OCI-LY3 (cell line): ENCODE measurements at regions not wholly inside any gene's neighbourhood (a gene's known extent, or its start where the extent isn't known, plus 50 kb on each side); places are given as distances from the start of the nearest gene placed in this dataset.

Experiments
- H2AFZ ChIP-seq: fragments of 200-600, 300-600 bp; shearing (Covaris generic); 2 replicates; pipeline ENCODE4 v1.6.0; 2014; ENCODE audit warnings: antibody characterized with exemption, low read depth, low read length
- H3K27ac ChIP-seq: fragments of 200-600, 300-600 bp; sonication (generic); 2 replicates; pipeline ENCODE4 v1.5.1; 2014; ENCODE audit warnings: mild to moderate bottlenecking, low read length, moderate library complexity, mixed read lengths
- H3K27me3 ChIP-seq: fragments of 200-600, 300-600 bp; sonication (generic); 2 replicates; pipeline ENCODE4 v1.6.1; 2014; ENCODE audit warnings: low read depth, low read length, mixed read lengths
- H3K36me3 ChIP-seq: fragments of 200-600, 300-600 bp; sonication (generic); replicated peaks from 2 replicates; pipeline ENCODE3; 2014; ENCODE audit warnings: low read depth, low read length, mixed read lengths
- H3K4me1 ChIP-seq: fragments of 300-600, 200-600 bp; sonication (generic); 2 replicates; pipeline ENCODE4 v1.6.1; 2014; ENCODE audit warnings: low read length, mixed read lengths
- H3K4me2 ChIP-seq: fragments of 200-600, 300-600 bp; sonication (generic); 2 replicates; pipeline ENCODE4 v1.6.1; 2014; ENCODE audit warnings: low read length, mixed read lengths
- H3K4me3 ChIP-seq: fragments of 300-600, 200-600 bp; sonication (generic); 2 replicates; pipeline ENCODE4 v1.5.1; 2014; ENCODE audit warnings: antibody characterized with exemption, mild to moderate bottlenecking, low read length, moderate library complexity
- H3K79me2 ChIP-seq: fragments of 300-600, 200-600 bp; shearing (Covaris generic); 2 replicates; pipeline ENCODE4 v1.6.1; 2014; ENCODE audit warnings: mild to moderate bottlenecking, low read length, mixed read lengths
- H3K9ac ChIP-seq: fragments of 300-600, 200-600 bp; shearing (Covaris generic); 2 replicates; pipeline ENCODE4 v1.6.0; 2014; ENCODE audit warnings: mild to moderate bottlenecking, low read length, moderate library complexity
- H3K9me3 ChIP-seq: fragments of 200-600, 300-600 bp; shearing (Covaris generic); 2 replicates; pipeline ENCODE4 v1.6.1; 2014; ENCODE audit warnings: low read length, mixed read lengths; ENCODE audit not compliant: insufficient read depth
- H4K20me1 ChIP-seq: fragments of 200-600, 300-600 bp; sonication (generic); 2 replicates; pipeline ENCODE4 v1.6.1; 2016; ENCODE audit warnings: low read length, mixed read lengths; ENCODE audit not compliant: insufficient read depth
- CTCF ChIP-seq: fragments of 200-600, 300-600 bp; sonication (generic); IDR thresholded peaks from 2 replicates; pipeline ENCODE4 v1.5.1; 2014; ENCODE audit warnings: antibody characterized with exemption, low read length, low read depth
- EZH2phosphoT487 ChIP-seq: fragments of 200-600 bp; shearing (Covaris generic); IDR thresholded peaks from 2 replicates; pipeline ENCODE4 v1.6.1; 2018; ENCODE audit warnings: antibody characterized with exemption, mixed run types, low read depth

GRCh38 chr3:64360280-64360679 is 135.0 kb upstream of the PRICKLE2 start:
- no peak for TF ChIP-seq CTCF
- no peak for TF ChIP-seq EZH2phosphoT487
- Histone ChIP-seq H4K20me1 (no peaks in the 10 kb centered on the region), H3K36me3 (no peaks in the 10 kb centered on the region), H3K4me2 (no peak overlapping the region), H3K27me3 (no peaks in the 10 kb centered on the region), H3K9me3 (no peaks in the 10 kb centered on the region), H3K4me3 (no peak overlapping the region), H2AFZ (no peak overlapping the region), H3K9ac (no peak overlapping the region), H3K4me1 (peaks cover 4% of the 10 kb centered on the region; the same call in 1 of the 2 replicates), H3K27ac (no peak overlapping the region), H3K79me2 (no peaks in the 10 kb centered on the region)

GRCh38 chr3:64359735-64360134 is 134.5 kb upstream of the PRICKLE2 start:
- Histone ChIP-seq H3K4me2 (no peak overlapping the region), H3K4me1 (peaks cover 7% of the 10 kb centered on the region; the same call in 1 of the 2 replicates), H3K9ac (no peak overlapping the region)

GRCh38 chr3:64358853-64359252 is 133.6 kb upstream of the PRICKLE2 start:
- peaks cover 7% of the 10 kb centered on the region; the same call in 1 of the 2 replicates for H3K4me1 ChIP-seq
- H3K4me3 ChIP-seq, result no peak overlapping the region
- no peaks in the 10 kb centered on the region for H3K79me2 ChIP-seq
- no peaks in the 10 kb centered on the region for H3K36me3 ChIP-seq
- H3K27ac ChIP-seq, result no peak overlapping the region
- no peaks in the 10 kb centered on the region for H3K27me3 ChIP-seq
- H2AFZ ChIP-seq, result no peak overlapping the region
- H4K20me1 ChIP-seq, result no peaks in the 10 kb centered on the region
- no peak overlapping the region for H3K9ac ChIP-seq
- no peak overlapping the region for H3K4me2 ChIP-seq
- TF ChIP-seq CTCF (no peak), EZH2phosphoT487 (no peak)
- H3K9me3 ChIP-seq, result no peaks in the 10 kb centered on the region

More at GRCh38 chr3:64359735-64360134, 134.5 kb upstream of the PRICKLE2 start:
- Histone ChIP-seq H3K27me3 (no peaks in the 10 kb centered on the region), H3K36me3 (no peaks in the 10 kb centered on the region), H3K79me2 (no peaks in the 10 kb centered on the region), H3K27ac (no peak overlapping the region), H3K4me3 (no peak overlapping the region), H2AFZ (no peak overlapping the region), H4K20me1 (no peaks in the 10 kb centered on the region), H3K9me3 (no peaks in the 10 kb centered on the region)
- no peak for TF ChIP-seq CTCF
- no peak for TF ChIP-seq EZH2phosphoT487

- H3K27me3 ChIP-seq, result no peaks in the 10 kb centered on the region
These were observed 132.9 kb upstream of the PRICKLE2 start for GRCh38 chr3:64358176-64358575.

More at GRCh38 chr3:64358176-64358575, 132.9 kb upstream of the PRICKLE2 start:
- TF ChIP-seq EZH2phosphoT487 (no peak), CTCF (no peak)
- Histone ChIP-seq H2AFZ (no peak overlapping the region), H3K9me3 (no peaks in the 10 kb centered on the region), H3K9ac (no peak overlapping the region), H3K79me2 (no peaks in the 10 kb centered on the region), H3K4me2 (no peak overlapping the region), H3K36me3 (no peaks in the 10 kb centered on the region), H3K4me3 (no peak overlapping the region), H3K27ac (no peak overlapping the region), H3K4me1 (peaks cover 7% of the 10 kb centered on the region; the same call in 1 of the 2 replicates), H4K20me1 (no peaks in the 10 kb centered on the region)
